ENCODE measurements at regions not wholly inside any gene's neighbourhood (a gene's known extent, or its start where the extent isn't known, plus 50 kb on each side); places are given as distances from the start of the nearest gene placed in this dataset.

GRCh38 chr6:138659998-138660397 is 113.6 kb upstream of the CCDC28A start:
- TF ChIP-seq EZH2 (IDR thresholded peaks at IDR 0.05) = no peak
- TF ChIP-seq YY1 (IDR thresholded peaks at IDR 0.05; ENCODE audit: extremely low read depth, insufficient replicate concordance, low read depth, low read length) = no peak
- TF ChIP-seq CTCF (IDR thresholded peaks at IDR 0.05 in 2 of 3, conservative IDR thresholded peaks at IDR 0.05 in 1 of 3; ENCODE audit: borderline replicate concordance in 1 of 3, insufficient read depth in 1 of 3, low read depth in 2 of 3, low read length in 2 of 3) = no peak
- no peak for TF ChIP-seq POLR2A (IDR thresholded peaks at IDR 0.05; ENCODE audit: borderline replicate concordance, extremely low read depth, insufficient read depth, insufficient read length)
- TF ChIP-seq CEBPB (IDR thresholded peaks at IDR 0.05; ENCODE audit: low read depth) = no peak
- no peak for TF ChIP-seq POLR2AphosphoS5 (IDR thresholded peaks at IDR 0.05; ENCODE audit: low read depth, low read length)
- TF ChIP-seq EGR1 (IDR thresholded peaks at IDR 0.05; ENCODE audit: low read depth) = no peak
- TF ChIP-seq RAD21 (IDR thresholded peaks at IDR 0.05; ENCODE audit: low read depth) = no peak
- TF ChIP-seq ZNF274 (IDR thresholded peaks at IDR 0.05; ENCODE audit: low read depth, low read length) = no peak
- no peak for TF ChIP-seq REST (IDR thresholded peaks at IDR 0.05; ENCODE audit: low read depth)
- no peak for TF ChIP-seq SIN3A (IDR thresholded peaks at IDR 0.05; ENCODE audit: low read depth)
